ENCODE measurements at regions not wholly inside any gene's neighbourhood (a gene's known extent, or its start where the extent isn't known, plus 50 kb on each side); places are given as distances from the start of the nearest gene placed in this dataset.
A peak's percentile ranks its signal among the peaks of the same experiment; 100 is the strongest.

- TF ChIP-seq CLOCK (CRISPR knock-in tag; IDR thresholded peaks at IDR 0.05; ENCODE audit: borderline replicate concordance) (no peak), ATF4 (CRISPR knock-in tag; IDR thresholded peaks at IDR 0.05) (peak; percentile 79), FOXM1 (IDR thresholded peaks at IDR 0.05; ENCODE audit: low read depth) (peak; percentile 29; the same call in 1 of the 2 replicates), FOXM1 (CRISPR knock-in tag; IDR thresholded peaks at IDR 0.05; ENCODE audit: low read depth) (no peak), MXD1 (CRISPR knock-in tag; IDR thresholded peaks at IDR 0.05; ENCODE audit: borderline replicate concordance, poor library complexity, severe bottlenecking) (no peak), SP1 (CRISPR knock-in tag; IDR thresholded peaks at IDR 0.05) (no peak), ZNF12 (CRISPR knock-in tag; IDR thresholded peaks at IDR 0.05) (no peak), GABPA (tag; conservative IDR thresholded peaks at IDR 0.05; ENCODE audit: low read depth) (0 out of 2 replicates have a peak, but pooled peaks have one; percentile 27), ILF3 (IDR thresholded peaks at IDR 0.05; ENCODE audit: borderline replicate concordance) (no peak), ZNF609 (CRISPR knock-in tag; IDR thresholded peaks at IDR 0.05; ENCODE audit: borderline replicate concordance) (no peak), MTA3 (IDR thresholded peaks at IDR 0.05; ENCODE audit: borderline replicate concordance) (no peak; the same call in 1 of the 2 replicates)
These were observed 187.5 kb upstream of the ECI2 start (continued) for GRCh38 chr6:4322846-4323309.

All from K562 (cell line).